ENCODE measurements at regions not wholly inside any gene's neighbourhood (a gene's known extent, or its start where the extent isn't known, plus 50 kb on each side); places are given as distances from the start of the nearest gene placed in this dataset.

DNA sequence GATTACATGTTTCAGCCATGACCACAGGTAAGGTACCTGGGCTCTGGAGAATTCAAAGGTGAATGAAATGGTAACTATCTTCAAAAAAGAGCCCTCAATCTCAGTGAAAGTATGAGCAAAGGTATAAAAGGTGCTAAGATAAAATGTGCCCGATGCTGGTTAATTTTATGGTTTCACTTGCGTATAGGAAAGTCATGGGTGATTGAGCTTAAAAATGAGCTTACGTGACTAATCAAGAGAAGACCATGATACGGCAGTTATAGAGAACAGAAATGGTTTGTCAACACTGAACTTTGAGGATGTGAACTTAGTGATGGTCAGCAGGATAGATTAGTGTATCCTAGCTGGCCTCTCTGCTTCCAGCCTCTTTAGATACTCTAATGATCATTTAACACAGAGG, 320.1 kb downstream of the DEPDC1B start:
- no peak for ATAC-seq (ENCODE audit: low FRiP score)
- no peak for TF ChIP-seq CTCF (IDR thresholded peaks at IDR 0.05)
- DNase-seq (ENCODE audit: low spot score) = no peak

- no peak for TF ChIP-seq CTCF (IDR thresholded peaks at IDR 0.05)
- no peak for DNase-seq (ENCODE audit: low spot score)
- no peak for ATAC-seq (ENCODE audit: low FRiP score)
Observed at GRCh38 chr5:60377826-60378225, 322.1 kb downstream of the DEPDC1B start.

GRCh38 chr5:60376860-60377259, 323.1 kb downstream of the DEPDC1B start:
- TF ChIP-seq CTCF (IDR thresholded peaks at IDR 0.05) = no peak
- DNase-seq (ENCODE audit: low spot score) (no peak), ATAC-seq (ENCODE audit: low FRiP score) (no peak)

DNA sequence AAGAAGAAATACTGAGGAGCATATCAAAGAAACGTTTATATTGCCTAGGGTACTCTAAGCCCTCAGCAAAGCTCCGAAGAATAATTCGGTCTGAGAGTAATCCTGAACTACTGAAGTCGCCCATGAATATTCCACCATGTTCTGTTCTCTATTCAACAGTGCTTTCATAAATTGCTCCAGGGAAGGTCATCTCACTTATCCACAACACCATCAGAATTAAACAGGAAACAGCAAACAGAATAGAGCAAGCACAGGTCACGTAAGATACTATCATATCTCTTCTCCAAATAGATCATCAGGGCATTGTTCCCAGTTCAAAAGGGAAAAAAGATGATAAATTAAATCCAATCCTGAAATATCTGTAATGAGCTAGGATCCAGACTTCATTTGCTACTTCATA, 325.6 kb downstream of the DEPDC1B start:
- ATAC-seq (ENCODE audit: low FRiP score) (no peak), DNase-seq (ENCODE audit: low spot score) (no peak)
- TF ChIP-seq CTCF (IDR thresholded peaks at IDR 0.05) = no peak

- no peak for TF ChIP-seq CTCF (IDR thresholded peaks at IDR 0.05)
- ATAC-seq (ENCODE audit: low FRiP score) = no peak
- no peak for DNase-seq (ENCODE audit: low spot score)
Observed at GRCh38 chr5:60372786-60373185, 327.2 kb downstream of the DEPDC1B start.

DNA sequence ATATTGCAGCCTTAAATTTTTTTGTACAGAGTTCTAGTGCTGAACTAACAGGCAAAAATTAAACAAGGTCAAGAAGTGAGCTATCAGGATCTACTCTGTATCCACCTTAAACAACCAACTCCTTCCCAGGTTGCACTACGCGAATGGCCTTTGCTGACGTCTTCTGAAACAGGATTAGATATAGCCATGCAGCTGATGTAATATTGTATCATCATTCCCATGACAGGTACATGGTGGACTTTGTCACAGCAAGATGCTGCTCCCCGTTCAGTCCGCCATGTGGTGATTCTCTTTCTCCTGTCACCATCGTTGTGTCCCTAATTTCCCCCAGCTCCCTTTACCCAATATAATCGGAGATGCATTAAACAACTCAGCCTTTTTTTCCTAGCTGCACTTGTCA, 328.9 kb downstream of the DEPDC1B start:
- ATAC-seq (ENCODE audit: low FRiP score) (no peak), DNase-seq (ENCODE audit: low spot score) (no peak)
- no peak for TF ChIP-seq CTCF (IDR thresholded peaks at IDR 0.05)

DNA sequence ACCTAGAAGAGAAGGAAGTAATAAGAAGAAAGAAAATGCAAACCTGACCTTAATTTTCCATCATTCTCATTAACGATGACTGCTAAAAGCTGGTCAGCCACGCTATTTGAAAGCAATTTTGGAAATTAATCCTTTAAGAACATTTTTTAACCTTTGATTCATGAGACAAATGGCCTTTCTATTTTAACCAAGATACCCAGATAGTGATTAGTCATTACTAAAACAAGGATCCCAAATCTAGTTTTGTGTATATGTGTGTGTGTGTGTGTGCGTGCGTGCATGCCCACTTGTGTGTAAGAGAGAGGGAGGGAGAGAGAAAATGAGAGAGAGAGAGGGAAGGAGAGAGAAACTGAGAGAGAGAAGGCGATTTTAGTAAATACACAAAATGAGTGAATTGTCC, 329.5 kb downstream of the DEPDC1B start:
- no peak for ATAC-seq (ENCODE audit: low FRiP score)
- DNase-seq (ENCODE audit: low spot score) = no peak
- TF ChIP-seq CTCF (IDR thresholded peaks at IDR 0.05) = no peak

All from omental fat pad (tissue), 3 donors.